Erythroblast (primary cell): ENCODE measurements at regions not wholly inside any gene's neighbourhood (a gene's known extent, or its start where the extent isn't known, plus 50 kb on each side); places are given as distances from the start of the nearest gene placed in this dataset.

ENCODE experiments used
- GATA1 ChIP-seq: IDR thresholded peaks from 2 replicates; pipeline ENCODE4 v1.6.1; 2011; ENCODE audit warnings: low read depth, mild to moderate bottlenecking, control low read depth, low read length, moderate library complexity
- POLR2A ChIP-seq: IDR thresholded peaks from 2 replicates; pipeline ENCODE4 v1.6.1; 2011; ENCODE audit warnings: mild to moderate bottlenecking, low read length

- TF ChIP-seq POLR2A (no peak), GATA1 (no peak)
These were observed 448.1 kb upstream of the NXPH2 start for GRCh38 chr2:139228276-139228675.
